ENCODE measurements at regions not wholly inside any gene's neighbourhood (a gene's known extent, or its start where the extent isn't known, plus 50 kb on each side); places are given as distances from the start of the nearest gene placed in this dataset.
"Not testable (repeated sequence)": the region's sequence is repeated elsewhere in the genome, so short reads cannot be mapped to it uniquely, and the experiment has no call there.

GRCh38 chr2:171266102-171266501, 105.4 kb upstream of the TLK1 start:
- no peak for DNase-seq

GRCh38 chr2:171261529-171261928, 100.8 kb upstream of the TLK1 start:
- DNase-seq = not testable (repeated sequence)

- peak; percentile 93 to 94 for DNase-seq
Measured at GRCh38 chr2:171260471-171261424, 100.1 kb upstream of the TLK1 start.

GRCh38 chr2:171254666-171255065, 94.0 kb upstream of the TLK1 start:
- no peak for DNase-seq

- DNase-seq = peak in 1 of 2 experiments; percentile 34
Measured at GRCh38 chr2:171253900-171254650, 93.4 kb upstream of the TLK1 start.

- no peak for DNase-seq
Measured at GRCh38 chr2:171253279-171253678, 92.6 kb upstream of the TLK1 start.

- DNase-seq = no peak
Measured at GRCh38 chr2:171249689-171250088, 89.0 kb upstream of the TLK1 start.

- DNase-seq = peak; percentile 92 to 97
Measured at GRCh38 chr2:171247741-171248662, 87.3 kb upstream of the TLK1 start.

- no peak for DNase-seq
Measured at GRCh38 chr2:171244970-171245782, 84.5 kb upstream of the TLK1 start.

- DNase-seq = no peak
Measured at GRCh38 chr2:171244466-171244969, 83.8 kb upstream of the TLK1 start.

GRCh38 chr2:171241771-171242170, 81.1 kb upstream of the TLK1 start:
- DNase-seq = no peak

GRCh38 chr2:171238946-171239345, 78.3 kb upstream of the TLK1 start:
- peak; percentile 42 to 47 for DNase-seq

GRCh38 chr2:171237751-171238505, 77.2 kb upstream of the TLK1 start:
- DNase-seq = peak; percentile 99

- no peak for DNase-seq
Measured at GRCh38 chr2:171235262-171235881, 74.7 kb upstream of the TLK1 start.

GRCh38 chr2:171230176-171230575, 69.5 kb upstream of the TLK1 start:
- DNase-seq = no peak

- no peak for DNase-seq
Measured at GRCh38 chr2:171228826-171229225, 68.1 kb upstream of the TLK1 start.

- DNase-seq = no peak
Measured at GRCh38 chr2:171227066-171227782, 66.5 kb upstream of the TLK1 start.

- DNase-seq = no peak
Measured at GRCh38 chr2:171226461-171226860, 65.8 kb upstream of the TLK1 start.

- no peak for DNase-seq
Measured at GRCh38 chr2:171225989-171226388, 65.3 kb upstream of the TLK1 start.
